ENCODE measurements at regions not wholly inside any gene's neighbourhood (a gene's known extent, or its start where the extent isn't known, plus 50 kb on each side); places are given as distances from the start of the nearest gene placed in this dataset.
"Not testable (repeated sequence)": the region's sequence is repeated elsewhere in the genome, so short reads cannot be mapped to it uniquely, and the experiment has no call there.

DNA sequence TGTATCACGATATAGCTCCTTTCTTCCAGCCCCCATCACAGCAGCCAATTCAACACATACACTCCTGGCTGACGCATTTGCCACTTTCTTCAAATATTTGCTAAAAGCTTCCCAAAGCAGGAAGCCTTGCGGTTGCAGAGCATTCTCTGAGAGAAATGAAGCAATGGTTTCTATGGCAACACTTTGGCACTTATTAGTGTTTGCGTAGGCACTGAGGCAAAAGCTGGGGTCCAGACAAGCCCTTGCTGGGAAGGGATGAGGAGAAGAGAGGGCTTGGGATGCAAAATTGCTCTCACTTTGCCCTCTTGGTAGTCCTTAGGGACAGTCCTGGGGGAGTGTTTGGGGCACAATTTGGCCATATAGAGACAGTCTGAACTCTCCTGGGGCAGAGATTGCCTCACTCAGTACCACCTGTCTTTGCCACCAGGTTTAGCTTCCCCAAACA, 55.0 kb upstream of the PAK3 start:
- Histone ChIP-seq H3K27me3 (peaks cover 0 to 9% of the 10 kb centered on the region in 2 donors), H3K36me3 (no peaks in the 10 kb centered on the region), H3K27ac (no peak overlapping the region), H3K9me3 (no peaks in the 10 kb centered on the region), H3K4me1 (no peaks in the 10 kb centered on the region), H3K4me3 (no peak overlapping the region)
- peak; percentile 72 for ATAC-seq
- TF ChIP-seq, protein P1, sequence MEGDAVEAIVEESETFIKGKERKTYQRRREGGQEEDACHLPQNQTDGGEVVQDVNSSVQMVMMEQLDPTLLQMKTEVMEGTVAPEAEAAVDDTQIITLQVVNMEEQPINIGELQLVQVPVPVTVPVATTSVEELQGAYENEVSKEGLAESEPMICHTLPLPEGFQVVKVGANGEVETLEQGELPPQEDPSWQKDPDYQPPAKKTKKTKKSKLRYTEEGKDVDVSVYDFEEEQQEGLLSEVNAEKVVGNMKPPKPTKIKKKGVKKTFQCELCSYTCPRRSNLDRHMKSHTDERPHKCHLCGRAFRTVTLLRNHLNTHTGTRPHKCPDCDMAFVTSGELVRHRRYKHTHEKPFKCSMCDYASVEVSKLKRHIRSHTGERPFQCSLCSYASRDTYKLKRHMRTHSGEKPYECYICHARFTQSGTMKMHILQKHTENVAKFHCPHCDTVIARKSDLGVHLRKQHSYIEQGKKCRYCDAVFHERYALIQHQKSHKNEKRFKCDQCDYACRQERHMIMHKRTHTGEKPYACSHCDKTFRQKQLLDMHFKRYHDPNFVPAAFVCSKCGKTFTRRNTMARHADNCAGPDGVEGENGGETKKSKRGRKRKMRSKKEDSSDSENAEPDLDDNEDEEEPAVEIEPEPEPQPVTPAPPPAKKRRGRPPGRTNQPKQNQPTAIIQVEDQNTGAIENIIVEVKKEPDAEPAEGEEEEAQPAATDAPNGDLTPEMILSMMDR (IDR thresholded peaks at IDR 0.05) = no peak
- intact Hi-C loops (cut with DNase I) = no loop called here
- DNase-seq = peak in 2 of 4 donors; percentile 4 to 34

DNA sequence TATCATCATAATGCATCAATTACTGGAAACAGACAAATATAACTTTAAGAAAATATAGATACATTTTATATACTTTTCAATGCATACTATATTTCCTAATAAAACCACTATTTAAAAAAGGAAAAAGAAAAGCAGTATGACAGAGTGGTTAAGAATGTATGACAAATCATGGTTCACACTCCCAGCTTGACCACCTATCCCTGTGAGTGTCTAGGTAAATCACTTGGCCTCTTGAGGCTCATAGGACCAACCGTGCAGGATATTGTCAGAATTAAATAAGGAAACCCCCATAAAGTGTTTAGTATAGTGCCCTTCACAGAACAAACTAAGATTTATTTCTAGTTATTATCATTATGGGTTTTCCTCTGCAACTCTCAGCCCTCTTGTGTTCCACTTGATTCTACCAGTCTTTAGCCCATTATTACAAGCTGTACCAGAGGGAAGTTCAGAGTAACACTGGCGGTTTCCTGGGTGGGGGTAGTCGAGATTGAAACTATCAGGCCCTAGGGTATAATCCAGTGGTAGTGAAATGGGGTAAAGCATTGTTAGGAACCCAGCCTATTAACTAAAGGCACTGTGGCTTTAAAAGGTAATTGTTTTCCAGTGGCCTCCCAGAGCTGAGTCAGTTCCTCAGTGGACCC, 55.5 kb upstream of the PAK3 start:
- Histone ChIP-seq H3K36me3 (no peaks in the 10 kb centered on the region), H3K27me3 (peaks cover 0 to 9% of the 10 kb centered on the region in 2 donors), H3K4me1 (no peaks in the 10 kb centered on the region), H3K27ac (no peak overlapping the region), H3K9me3 (no peaks in the 10 kb centered on the region), H3K4me3 (no peak overlapping the region)
- TF ChIP-seq, protein P1 (IDR thresholded peaks at IDR 0.05) = no peak
- DNase-seq (no peak), ATAC-seq (peak; percentile 58)
- intact Hi-C loops (cut with DNase I) = no loop called here

DNA sequence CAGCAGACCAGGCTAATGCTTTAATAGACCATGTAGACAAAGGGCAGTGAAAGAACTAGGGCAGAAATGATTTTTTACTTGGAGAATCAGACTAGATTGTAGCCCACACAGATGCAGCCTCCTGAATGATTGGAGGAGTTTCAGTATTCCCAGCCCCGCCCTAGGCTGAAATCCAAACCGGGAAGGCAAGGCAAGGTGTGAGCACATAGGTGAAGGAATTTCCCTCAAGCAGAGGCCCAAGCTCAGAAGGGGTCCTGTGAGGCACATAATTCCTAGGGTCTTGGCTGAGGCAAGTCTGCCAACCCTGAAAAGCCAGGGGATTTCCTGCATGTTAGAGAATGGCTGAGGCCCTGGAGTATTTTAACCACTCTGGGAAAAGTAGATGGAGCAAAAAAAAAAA, 56.4 kb upstream of the PAK3 start:
- Histone ChIP-seq H3K36me3 (no peaks in the 10 kb centered on the region), H3K27ac (no peak overlapping the region), H3K9me3 (no peaks in the 10 kb centered on the region), H3K4me1 (no peaks in the 10 kb centered on the region), H3K4me3 (no peak overlapping the region), H3K27me3 (peaks cover 0 to 9% of the 10 kb centered on the region in 2 donors)
- DNase-seq (no peak), ATAC-seq (no peak)
- TF ChIP-seq, protein P1 (IDR thresholded peaks at IDR 0.05) = no peak
- intact Hi-C loops (cut with DNase I) = no loop called here

DNA sequence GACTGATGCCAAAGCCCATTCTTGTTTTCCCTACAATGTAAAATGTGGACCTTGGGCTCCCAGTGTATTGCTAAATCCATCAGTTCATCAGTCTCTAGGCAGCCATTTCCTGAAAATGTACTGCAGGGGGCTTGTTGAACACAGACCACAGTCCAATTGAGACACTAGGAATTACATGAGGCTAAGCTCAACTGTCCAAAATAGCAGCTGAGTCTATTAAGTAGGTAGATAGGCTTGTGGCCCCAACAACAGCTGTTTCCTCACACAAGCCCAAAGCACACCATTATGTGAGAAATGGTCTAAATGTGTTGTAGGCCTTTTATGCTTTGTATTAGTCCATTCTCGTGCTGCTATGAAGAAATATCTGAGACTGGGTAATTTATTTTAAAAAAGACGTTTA, 60.0 kb upstream of the PAK3 start:
- ATAC-seq = no peak
- Histone ChIP-seq H3K4me1 (no peaks in the 10 kb centered on the region), H3K36me3 (no peaks in the 10 kb centered on the region), H3K27ac (no peak overlapping the region), H3K4me3 (no peak overlapping the region), H3K27me3 (peaks cover 0 to 12% of the 10 kb centered on the region in 2 donors), H3K9me3 (no peaks in the 10 kb centered on the region)
- TF ChIP-seq, protein P1 (IDR thresholded peaks at IDR 0.05) = no peak
- intact Hi-C loops (cut with DNase I) = no loop called here
- no peak for DNase-seq

DNA sequence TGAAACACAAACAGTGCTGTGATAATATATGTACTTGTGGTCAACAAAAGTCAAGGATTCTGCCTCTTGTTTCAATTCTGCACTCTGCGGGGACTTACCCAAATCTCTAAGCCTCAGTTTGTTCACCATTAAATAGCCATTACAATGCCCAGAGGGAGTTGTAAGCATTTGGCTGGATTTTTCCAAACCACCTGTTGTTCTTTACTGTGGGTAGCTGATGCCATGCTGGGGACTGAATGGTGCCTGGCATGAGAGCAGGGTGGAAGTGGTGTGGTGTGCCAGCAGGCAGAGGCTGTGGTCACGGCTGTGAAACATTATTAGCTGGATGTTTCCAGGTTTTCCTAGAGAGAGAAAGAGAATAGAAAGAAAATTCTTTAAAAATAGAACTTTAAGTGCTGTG, 60.7 kb upstream of the PAK3 start:
- TF ChIP-seq, protein P1 (IDR thresholded peaks at IDR 0.05) = no peak
- no peak for ATAC-seq
- DNase-seq = no peak
- Histone ChIP-seq H3K4me1 (no peaks in the 10 kb centered on the region), H3K4me3 (no peak overlapping the region), H3K9me3 (no peaks in the 10 kb centered on the region), H3K36me3 (no peaks in the 10 kb centered on the region), H3K27ac (no peak overlapping the region), H3K27me3 (peaks cover 0 to 18% of the 10 kb centered on the region in 2 donors)
- intact Hi-C loops (cut with DNase I) = no loop called here

DNA sequence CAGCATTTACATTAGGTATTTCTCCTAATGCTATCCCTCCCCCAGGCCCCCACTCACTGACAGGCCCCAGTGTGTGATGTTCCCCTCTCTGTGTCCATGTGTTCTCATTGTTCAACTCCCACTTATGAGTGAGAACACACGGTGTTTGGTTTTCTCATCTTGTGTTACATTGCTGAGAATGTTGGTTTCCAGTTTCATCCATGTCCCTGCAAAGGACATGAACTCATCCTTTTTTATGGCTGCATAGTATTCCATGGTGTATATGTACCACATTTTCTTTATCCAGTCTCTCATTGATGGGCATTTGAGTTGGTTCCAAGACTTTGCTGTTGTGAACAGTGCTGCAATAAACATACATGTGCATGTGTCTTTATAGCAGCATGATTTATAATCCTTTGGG, 73.0 kb upstream of the PAK3 start:
- H3K27me3 ChIP-seq; DNase-seq; H3K27ac ChIP-seq; H3K4me3 ChIP-seq; intact Hi-C loops (cut with DNase I); ATAC-seq; H3K9me3 ChIP-seq; H3K4me1 ChIP-seq; H3K36me3 ChIP-seq: not testable (repeated sequence)
